DND-41 (cell line): ENCODE measurements at regions not wholly inside any gene's neighbourhood (a gene's known extent, or its start where the extent isn't known, plus 50 kb on each side); places are given as distances from the start of the nearest gene placed in this dataset.

Source experiments
- EZH2 ChIP-seq: IDR thresholded peaks from 3 replicates; pipeline ENCODE4 v1.6.1; 2012; ENCODE audit warnings: borderline replicate concordance, low read depth, mild to moderate bottlenecking, moderate library complexity, low read length, inconsistent platforms; ENCODE audit not compliant: severe bottlenecking
- TF ChIP-seq, protein P1 (sequence below): IDR thresholded peaks from 2 replicates; pipeline ENCODE4 v1.5.1; 2012; ENCODE audit warnings: borderline replicate concordance, low read length, moderate library complexity, mild to moderate bottlenecking; ENCODE audit not compliant: poor library complexity, severe bottlenecking; ENCODE audit errors: extremely low read depth

- TF ChIP-seq, protein P1, sequence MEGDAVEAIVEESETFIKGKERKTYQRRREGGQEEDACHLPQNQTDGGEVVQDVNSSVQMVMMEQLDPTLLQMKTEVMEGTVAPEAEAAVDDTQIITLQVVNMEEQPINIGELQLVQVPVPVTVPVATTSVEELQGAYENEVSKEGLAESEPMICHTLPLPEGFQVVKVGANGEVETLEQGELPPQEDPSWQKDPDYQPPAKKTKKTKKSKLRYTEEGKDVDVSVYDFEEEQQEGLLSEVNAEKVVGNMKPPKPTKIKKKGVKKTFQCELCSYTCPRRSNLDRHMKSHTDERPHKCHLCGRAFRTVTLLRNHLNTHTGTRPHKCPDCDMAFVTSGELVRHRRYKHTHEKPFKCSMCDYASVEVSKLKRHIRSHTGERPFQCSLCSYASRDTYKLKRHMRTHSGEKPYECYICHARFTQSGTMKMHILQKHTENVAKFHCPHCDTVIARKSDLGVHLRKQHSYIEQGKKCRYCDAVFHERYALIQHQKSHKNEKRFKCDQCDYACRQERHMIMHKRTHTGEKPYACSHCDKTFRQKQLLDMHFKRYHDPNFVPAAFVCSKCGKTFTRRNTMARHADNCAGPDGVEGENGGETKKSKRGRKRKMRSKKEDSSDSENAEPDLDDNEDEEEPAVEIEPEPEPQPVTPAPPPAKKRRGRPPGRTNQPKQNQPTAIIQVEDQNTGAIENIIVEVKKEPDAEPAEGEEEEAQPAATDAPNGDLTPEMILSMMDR, result no peak
- no peak for TF ChIP-seq EZH2
Measured at GRCh38 chrX:33298622-33299021, 87.3 kb upstream of the DMD start.
